ENCODE measurements at regions not wholly inside any gene's neighbourhood (a gene's known extent, or its start where the extent isn't known, plus 50 kb on each side); places are given as distances from the start of the nearest gene placed in this dataset.

GRCh38 chr13:109293166-109293565 lies 493.2 kb downstream of the IRS2 start:
- TF ChIP-seq POLR2AphosphoS5 (IDR thresholded peaks at IDR 0.05; ENCODE audit: borderline replicate concordance, low read depth, low read length) = no peak
- no peak for TF ChIP-seq EZH2 (IDR thresholded peaks at IDR 0.05)

Measured in SK-N-MC (cell line).